HL-60 (cell line): ENCODE measurements at regions not wholly inside any gene's neighbourhood (a gene's known extent, or its start where the extent isn't known, plus 50 kb on each side); places are given as distances from the start of the nearest gene placed in this dataset.

Experiments
- DNase-seq, 2 experiments: peaks; one replicate each; pipeline ENCODE4 v3.0.0-alpha.2; 2010 to 2020; ENCODE audit warnings: low read depth in 1 of 2, low spot score in 1 of 2
- H3K27ac ChIP-seq: fragments of 250-450 bp; sonication (Bioruptor Pico); replicated peaks from 2 replicates; pipeline ENCODE4 v1.5.1; 2020; ENCODE audit warnings: mild to moderate bottlenecking, moderate library complexity
- H3K27me3 ChIP-seq: fragments of 250-450 bp; sonication (Bioruptor Pico); 2 replicates; pipeline ENCODE4 v1.5.1; 2021; ENCODE audit warnings: mild to moderate bottlenecking, moderate library complexity; ENCODE audit not compliant: insufficient read depth, poor library complexity, severe bottlenecking
- H3K4me3 ChIP-seq: replicated peaks from 2 replicates; pipeline ENCODE4 v1.5.1; 2011; ENCODE audit warnings: mild to moderate bottlenecking, control low read depth, low read length; ENCODE audit not compliant: insufficient read depth
- GABPA ChIP-seq: IDR thresholded peaks from 2 replicates; pipeline ENCODE4 v1.6.1; 2012; ENCODE audit warnings: low read depth
- POLR2AphosphoS5 ChIP-seq: IDR thresholded peaks from 2 replicates; pipeline ENCODE4 v1.6.1; 2012; ENCODE audit warnings: low read depth
- SPI1 ChIP-seq: IDR thresholded peaks from 2 replicates; pipeline ENCODE4 v1.6.1; 2012; ENCODE audit warnings: low read depth, mild to moderate bottlenecking, borderline replicate concordance
- TF ChIP-seq, protein P1 (sequence below): IDR thresholded peaks from 2 replicates; pipeline ENCODE4 v1.6.1; 2012; ENCODE audit warnings: low read depth; ENCODE audit not compliant: insufficient replicate concordance
- TF ChIP-seq, protein P2 (sequence below): IDR thresholded peaks from one replicate; pipeline ENCODE4 v1.5.1; 2011; ENCODE audit warnings: low read length, control low read depth, inconsistent platforms; ENCODE audit not compliant: insufficient read depth

DNA sequence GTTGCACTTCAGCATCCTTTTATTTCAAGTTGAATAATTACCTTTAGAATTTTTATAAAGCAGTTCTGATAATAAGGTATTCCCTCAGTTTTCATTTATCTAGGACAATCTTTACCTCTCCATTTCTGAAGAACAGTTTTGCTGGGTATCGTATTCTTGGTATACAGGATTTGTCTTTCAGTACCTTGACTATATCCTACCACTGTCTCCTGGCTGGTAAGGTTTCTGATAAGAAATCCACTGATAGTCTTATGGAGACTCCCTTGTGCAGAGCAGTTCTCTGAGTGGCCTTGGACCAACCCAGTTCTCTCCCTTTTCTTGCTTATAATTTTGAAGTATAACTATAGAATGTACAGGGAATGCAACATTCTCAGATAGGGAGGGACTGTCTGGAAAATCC, 51.3 kb upstream of the SAMD3 start:
- no peaks in the 10 kb centered on the region for H3K27me3 ChIP-seq
- H3K27ac ChIP-seq, result no peak overlapping the region
- TF ChIP-seq GABPA (no peak), SPI1 (no peak), POLR2AphosphoS5 (no peak)
- TF ChIP-seq, protein P1, sequence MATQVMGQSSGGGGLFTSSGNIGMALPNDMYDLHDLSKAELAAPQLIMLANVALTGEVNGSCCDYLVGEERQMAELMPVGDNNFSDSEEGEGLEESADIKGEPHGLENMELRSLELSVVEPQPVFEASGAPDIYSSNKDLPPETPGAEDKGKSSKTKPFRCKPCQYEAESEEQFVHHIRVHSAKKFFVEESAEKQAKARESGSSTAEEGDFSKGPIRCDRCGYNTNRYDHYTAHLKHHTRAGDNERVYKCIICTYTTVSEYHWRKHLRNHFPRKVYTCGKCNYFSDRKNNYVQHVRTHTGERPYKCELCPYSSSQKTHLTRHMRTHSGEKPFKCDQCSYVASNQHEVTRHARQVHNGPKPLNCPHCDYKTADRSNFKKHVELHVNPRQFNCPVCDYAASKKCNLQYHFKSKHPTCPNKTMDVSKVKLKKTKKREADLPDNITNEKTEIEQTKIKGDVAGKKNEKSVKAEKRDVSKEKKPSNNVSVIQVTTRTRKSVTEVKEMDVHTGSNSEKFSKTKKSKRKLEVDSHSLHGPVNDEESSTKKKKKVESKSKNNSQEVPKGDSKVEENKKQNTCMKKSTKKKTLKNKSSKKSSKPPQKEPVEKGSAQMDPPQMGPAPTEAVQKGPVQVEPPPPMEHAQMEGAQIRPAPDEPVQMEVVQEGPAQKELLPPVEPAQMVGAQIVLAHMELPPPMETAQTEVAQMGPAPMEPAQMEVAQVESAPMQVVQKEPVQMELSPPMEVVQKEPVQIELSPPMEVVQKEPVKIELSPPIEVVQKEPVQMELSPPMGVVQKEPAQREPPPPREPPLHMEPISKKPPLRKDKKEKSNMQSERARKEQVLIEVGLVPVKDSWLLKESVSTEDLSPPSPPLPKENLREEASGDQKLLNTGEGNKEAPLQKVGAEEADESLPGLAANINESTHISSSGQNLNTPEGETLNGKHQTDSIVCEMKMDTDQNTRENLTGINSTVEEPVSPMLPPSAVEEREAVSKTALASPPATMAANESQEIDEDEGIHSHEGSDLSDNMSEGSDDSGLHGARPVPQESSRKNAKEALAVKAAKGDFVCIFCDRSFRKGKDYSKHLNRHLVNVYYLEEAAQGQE, result no peak
- TF ChIP-seq, protein P2, sequence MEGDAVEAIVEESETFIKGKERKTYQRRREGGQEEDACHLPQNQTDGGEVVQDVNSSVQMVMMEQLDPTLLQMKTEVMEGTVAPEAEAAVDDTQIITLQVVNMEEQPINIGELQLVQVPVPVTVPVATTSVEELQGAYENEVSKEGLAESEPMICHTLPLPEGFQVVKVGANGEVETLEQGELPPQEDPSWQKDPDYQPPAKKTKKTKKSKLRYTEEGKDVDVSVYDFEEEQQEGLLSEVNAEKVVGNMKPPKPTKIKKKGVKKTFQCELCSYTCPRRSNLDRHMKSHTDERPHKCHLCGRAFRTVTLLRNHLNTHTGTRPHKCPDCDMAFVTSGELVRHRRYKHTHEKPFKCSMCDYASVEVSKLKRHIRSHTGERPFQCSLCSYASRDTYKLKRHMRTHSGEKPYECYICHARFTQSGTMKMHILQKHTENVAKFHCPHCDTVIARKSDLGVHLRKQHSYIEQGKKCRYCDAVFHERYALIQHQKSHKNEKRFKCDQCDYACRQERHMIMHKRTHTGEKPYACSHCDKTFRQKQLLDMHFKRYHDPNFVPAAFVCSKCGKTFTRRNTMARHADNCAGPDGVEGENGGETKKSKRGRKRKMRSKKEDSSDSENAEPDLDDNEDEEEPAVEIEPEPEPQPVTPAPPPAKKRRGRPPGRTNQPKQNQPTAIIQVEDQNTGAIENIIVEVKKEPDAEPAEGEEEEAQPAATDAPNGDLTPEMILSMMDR, result no peak
- no peak overlapping the region for H3K4me3 ChIP-seq
- DNase-seq, result no peak
